NCI-H774 (cell line): ENCODE measurements at regions not wholly inside any gene's neighbourhood (a gene's known extent, or its start where the extent isn't known, plus 50 kb on each side); places are given as distances from the start of the nearest gene placed in this dataset.
"Not testable (repeated sequence)": the region's sequence is repeated elsewhere in the genome, so short reads cannot be mapped to it uniquely, and the experiment has no call there.

Experiments
- DNase-seq: peaks from one replicate; lab custom pipeline; 2025; lab: John Stamatoyannopoulos, UW

- DNase-seq: not testable (repeated sequence)
Measured at GRCh38 chr16:51977506-51977905, 569.4 kb downstream of the TOX3 start.

- DNase-seq: no peak
Measured at GRCh38 chr16:51971184-51971583, 575.8 kb downstream of the TOX3 start.

- DNase-seq: no peak
Measured at GRCh38 chr16:51968749-51969148, 578.2 kb downstream of the TOX3 start.

GRCh38 chr16:51967646-51968045 lies 579.3 kb downstream of the TOX3 start:
- no peak for DNase-seq

- no peak for DNase-seq
Measured at GRCh38 chr16:51960931-51961330, 586.0 kb downstream of the TOX3 start.

GRCh38 chr16:51953286-51953985 lies 593.5 kb downstream of the TOX3 start:
- DNase-seq: no peak

GRCh38 chr16:51952500-51952899 lies 594.4 kb downstream of the TOX3 start:
- no peak for DNase-seq

GRCh38 chr16:51951668-51952298 lies 595.2 kb downstream of the TOX3 start:
- peak; percentile 50 for DNase-seq

GRCh38 chr16:51950118-51950780 lies 596.7 kb downstream of the TOX3 start:
- DNase-seq: no peak

GRCh38 chr16:51949282-51949681 lies 597.7 kb downstream of the TOX3 start:
- no peak for DNase-seq

- no peak for DNase-seq
Measured at GRCh38 chr16:51941412-51941811, 605.5 kb downstream of the TOX3 start.

- DNase-seq: no peak
Measured at GRCh38 chr16:51940183-51940582, 606.8 kb downstream of the TOX3 start.

- DNase-seq: no peak
Measured at GRCh38 chr16:51939378-51939871, 607.5 kb downstream of the TOX3 start.

- DNase-seq: no peak
Measured at GRCh38 chr16:51938861-51939260, 608.1 kb downstream of the TOX3 start.

- DNase-seq: no peak
Measured at GRCh38 chr16:51937771-51938170, 609.2 kb downstream of the TOX3 start.

GRCh38 chr16:51936846-51937245 lies 610.1 kb downstream of the TOX3 start:
- no peak for DNase-seq

GRCh38 chr16:51932317-51932716 lies 614.6 kb downstream of the TOX3 start:
- no peak for DNase-seq

- no peak for DNase-seq
Measured at GRCh38 chr16:51931653-51932052, 615.3 kb downstream of the TOX3 start.

GRCh38 chr16:51924744-51925143 lies 622.2 kb downstream of the TOX3 start:
- no peak for DNase-seq

GRCh38 chr16:51922476-51922875 lies 624.5 kb downstream of the TOX3 start:
- DNase-seq: no peak

GRCh38 chr16:51919736-51920135 lies 627.2 kb downstream of the TOX3 start:
- DNase-seq: no peak

GRCh38 chr16:51916814-51917213 lies 630.1 kb downstream of the TOX3 start:
- no peak for DNase-seq

- no peak for DNase-seq
Measured at GRCh38 chr16:51916231-51916630, 630.7 kb downstream of the TOX3 start.
